Erythroblast (primary cell): ENCODE measurements at regions not wholly inside any gene's neighbourhood (a gene's known extent, or its start where the extent isn't known, plus 50 kb on each side); places are given as distances from the start of the nearest gene placed in this dataset.

Experiments
- GATA1 ChIP-seq: IDR thresholded peaks from 2 replicates; pipeline ENCODE4 v1.6.1; 2011; ENCODE audit warnings: low read depth, mild to moderate bottlenecking, control low read depth, low read length, moderate library complexity
- POLR2A ChIP-seq: IDR thresholded peaks from 2 replicates; pipeline ENCODE4 v1.6.1; 2011; ENCODE audit warnings: mild to moderate bottlenecking, low read length

DNA sequence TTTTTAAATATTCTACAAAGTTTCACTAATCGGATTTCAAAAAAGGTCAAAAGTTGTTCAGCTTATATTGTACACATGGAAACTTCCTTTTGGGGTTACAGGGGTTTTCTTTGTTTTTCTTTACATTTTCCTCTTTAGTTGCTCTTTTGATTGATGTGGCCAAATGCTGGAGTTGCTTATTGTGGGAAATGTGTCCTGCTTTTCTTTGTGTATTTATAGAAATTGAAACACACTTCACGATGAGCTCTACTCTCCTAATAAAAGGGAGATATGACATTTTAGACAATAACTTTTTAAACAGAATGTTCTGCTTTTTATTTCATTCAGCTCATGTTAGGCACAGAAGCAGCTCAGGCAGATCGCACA, 50.7 kb upstream of the SPRY1 start:
- no peak for TF ChIP-seq POLR2A
- TF ChIP-seq GATA1: no peak
